ENCODE measurements at regions not wholly inside any gene's neighbourhood (a gene's known extent, or its start where the extent isn't known, plus 50 kb on each side); places are given as distances from the start of the nearest gene placed in this dataset.

GRCh38 chr2:15832030-15832709 is 108.2 kb upstream of the MYCN start:
- 47% methylated on average over 8 of the region's 8 CpGs for WGBS (ENCODE audit: missing lambda C conversion rate)
- FAIRE-seq (no peak), DNase-seq (ENCODE audit: low read depth in 1 of 2, low spot score in 1 of 2) (no peak)

GRCh38 chr2:15832849-15833680 is 107.3 kb upstream of the MYCN start:
- FAIRE-seq (no peak), ATAC-seq (no peak), DNase-seq (ENCODE audit: low read depth in 1 of 2, low spot score in 1 of 2) (no peak)
- ChIA-PET CTCF (no interaction called here), POLR2A (no interaction called here)
- Histone ChIP-seq H3K4me3 (no peak overlapping the region), H3K9me3 (no peaks in the 10 kb centered on the region), H3K27ac (no peak overlapping the region), H3K4me1 (no peaks in the 10 kb centered on the region), H3K4me2 (no peak overlapping the region)
- 48% methylated on average over 9 of the region's 9 CpGs for WGBS (ENCODE audit: missing lambda C conversion rate)
- no peak for TF ChIP-seq ESRRA (IDR thresholded peaks at IDR 0.05; ENCODE audit: borderline replicate concordance, low read length)
- no peak for TF ChIP-seq RCOR1 (IDR thresholded peaks at IDR 0.05; ENCODE audit: low read depth, low read length)
- TF ChIP-seq HEYL (CRISPR knock-in tag; IDR thresholded peaks at IDR 0.05), result no peak

More at GRCh38 chr2:15832030-15832709, 108.2 kb upstream of the MYCN start:
- H3K9me3 ChIP-seq, result no peaks in the 10 kb centered on the region
- no peak for ATAC-seq
- ChIA-PET CTCF (no interaction called here), POLR2A (no interaction called here)
- H3K4me2 ChIP-seq, result no peak overlapping the region
- H3K27ac ChIP-seq, result no peak overlapping the region
- no peaks in the 10 kb centered on the region for H3K4me1 ChIP-seq
- no peak for TF ChIP-seq E2F6 (IDR thresholded peaks at IDR 0.05; ENCODE audit: borderline replicate concordance, low read depth)
- TF ChIP-seq RAD21 (conservative IDR thresholded peaks at IDR 0.05 in 1 of 2, IDR thresholded peaks at IDR 0.05 in 1 of 2), result no peak
- no peak for TF ChIP-seq ZC3H11A (IDR thresholded peaks at IDR 0.05)
- no peak for TF ChIP-seq TP53 (CRISPR knock-in tag; IDR thresholded peaks at IDR 0.05)
- no peak for TF ChIP-seq EP300 (IDR thresholded peaks at IDR 0.05)
- TF ChIP-seq ESRRA (IDR thresholded peaks at IDR 0.05; ENCODE audit: borderline replicate concordance, low read length), result no peak
- TF ChIP-seq GATA3 (IDR thresholded peaks at IDR 0.05; ENCODE audit: borderline replicate concordance), result no peak
- TF ChIP-seq POLR2AphosphoS2 (conservative IDR thresholded peaks at IDR 0.05; ENCODE audit: low read length), result no peak
- no peak for TF ChIP-seq CTCF (IDR thresholded peaks at IDR 0.05)
- TF ChIP-seq NPAS2 (CRISPR knock-in tag; IDR thresholded peaks at IDR 0.05; ENCODE audit: borderline replicate concordance), result no peak
- H3K4me3 ChIP-seq, result no peak overlapping the region

- no peak for FAIRE-seq
- Histone ChIP-seq H3K27ac (no peak overlapping the region), H3K4me2 (no peak overlapping the region), H3K4me3 (no peak overlapping the region), H3K4me1 (no peaks in the 10 kb centered on the region), H3K9me3 (no peaks in the 10 kb centered on the region)
- ChIA-PET POLR2A (no interaction called here), CTCF (no interaction called here)
- DNase-seq (ENCODE audit: low read depth in 1 of 2, low spot score in 1 of 2), result no peak
- ATAC-seq, result no peak
- WGBS (ENCODE audit: missing lambda C conversion rate), result 31% methylated on average over 3 of the region's 3 CpGs
- no peak for TF ChIP-seq SREBF2 (IDR thresholded peaks at IDR 0.05)
- no peak for TF ChIP-seq MAX (IDR thresholded peaks at IDR 0.05)
- TF ChIP-seq MAFK (IDR thresholded peaks at IDR 0.05; ENCODE audit: partially characterized antibody), result no peak
- TF ChIP-seq MYC (IDR thresholded peaks at IDR 0.05; ENCODE audit: borderline replicate concordance, low read length), result no peak
- TF ChIP-seq CHD2 (IDR thresholded peaks at IDR 0.05; ENCODE audit: low read length, partially characterized antibody), result no peak
- no peak for TF ChIP-seq EHMT2 (IDR thresholded peaks at IDR 0.05; ENCODE audit: low read depth)
- TF ChIP-seq CHD4 (IDR thresholded peaks at IDR 0.05; ENCODE audit: borderline replicate concordance), result no peak
- no peak for TF ChIP-seq FOXS1 (CRISPR knock-in tag; IDR thresholded peaks at IDR 0.05)
- no peak for TF ChIP-seq FOSL2 (IDR thresholded peaks at IDR 0.05)
- no peak for TF ChIP-seq FOSL2 (CRISPR knock-in tag; IDR thresholded peaks at IDR 0.05)
- no peak for TF ChIP-seq ATOH8 (CRISPR knock-in tag; IDR thresholded peaks at IDR 0.05; ENCODE audit: low read depth)
- no peak for TF ChIP-seq RNF2 (IDR thresholded peaks at IDR 0.05; ENCODE audit: borderline replicate concordance, low read depth)
- TF ChIP-seq KDM5A (IDR thresholded peaks at IDR 0.05), result no peak
- TF ChIP-seq GATA3 (IDR thresholded peaks at IDR 0.05; ENCODE audit: borderline replicate concordance), result no peak
- no peak for TF ChIP-seq PHF8 (IDR thresholded peaks at IDR 0.05; ENCODE audit: borderline replicate concordance, low read depth)
- TF ChIP-seq ZC3H11A (IDR thresholded peaks at IDR 0.05), result no peak
- TF ChIP-seq HOXB13 (CRISPR knock-in tag; IDR thresholded peaks at IDR 0.05; ENCODE audit: low read depth), result no peak
- TF ChIP-seq ESRRA (IDR thresholded peaks at IDR 0.05; ENCODE audit: borderline replicate concordance, low read length), result no peak
- no peak for TF ChIP-seq NPAS2 (CRISPR knock-in tag; IDR thresholded peaks at IDR 0.05; ENCODE audit: borderline replicate concordance)
- no peak for TF ChIP-seq CTCF (IDR thresholded peaks at IDR 0.05)
These were observed 106.6 kb upstream of the MYCN start for GRCh38 chr2:15833731-15834130.

Data from A549 (cell line).